Neuronal stem cell (in vitro differentiated cells): ENCODE measurements at regions not wholly inside any gene's neighbourhood (a gene's known extent, or its start where the extent isn't known, plus 50 kb on each side); places are given as distances from the start of the nearest gene placed in this dataset.

Experiments
- DNase-seq: peaks from one replicate; pipeline ENCODE4 v3.0.0-alpha.2; 2013; ENCODE audit warnings: low spot score
- H2AFZ ChIP-seq: one replicate; pipeline ENCODE4 v1.6.1; 2013; ENCODE audit warnings: mild to moderate bottlenecking, low read length, inconsistent platforms
- H2AK5ac ChIP-seq: 2 replicates; pipeline ENCODE4 v1.6.1; 2013; ENCODE audit warnings: low read depth, mild to moderate bottlenecking, inconsistent platforms, low read length, moderate library complexity, mixed read lengths
- H2BK120ac ChIP-seq: 2 replicates; pipeline ENCODE4 v1.6.1; 2013; ENCODE audit warnings: low read depth, mild to moderate bottlenecking, inconsistent platforms, low read length, moderate library complexity, mixed read lengths
- H2BK12ac ChIP-seq: one replicate; pipeline ENCODE4 v1.6.1; 2013; ENCODE audit warnings: low read length, inconsistent platforms
- H2BK15ac ChIP-seq: 2 replicates; pipeline ENCODE4 v1.6.1; 2013; ENCODE audit warnings: mild to moderate bottlenecking, low read length, inconsistent platforms, mixed read lengths
- H2BK5ac ChIP-seq: one replicate; pipeline ENCODE4 v1.6.1; 2013; ENCODE audit warnings: inconsistent platforms, mild to moderate bottlenecking, low read length, moderate library complexity
- H3K14ac ChIP-seq: one replicate; pipeline ENCODE4 v1.6.1; 2013; ENCODE audit warnings: low read length, inconsistent platforms
- H3K18ac ChIP-seq: 2 replicates; pipeline ENCODE4 v1.6.1; 2013; ENCODE audit warnings: low read length, inconsistent platforms
- H3K23ac ChIP-seq: 2 replicates; pipeline ENCODE4 v1.6.1; 2013; ENCODE audit warnings: low read depth, mild to moderate bottlenecking, mixed read lengths, low read length, inconsistent platforms; ENCODE audit not compliant: poor library complexity
- H3K27ac ChIP-seq: replicated peaks from 3 replicates; pipeline ENCODE4 v1.5.1; 2013; ENCODE audit warnings: low read length, inconsistent platforms
- H3K27me3 ChIP-seq, 3 experiments: 2 replicates each; pipeline ENCODE4 v1.6.1; 2013; ENCODE audit warnings: low read length in 3 of 3, mild to moderate bottlenecking in 2 of 3, inconsistent platforms in 1 of 3, low read depth in 1 of 3, mixed read lengths in 1 of 3, moderate library complexity in 1 of 3; ENCODE audit not compliant: control insufficient read depth in 3 of 3, insufficient read depth in 3 of 3
- H3K36me3 ChIP-seq, 2 donors: replicated peaks in 1 of 2; 2 replicates each; pipeline ENCODE4 v1.6.1; 2013; ENCODE audit warnings: low read length in 2 of 2; ENCODE audit not compliant: control insufficient read depth in 2 of 2, insufficient read depth in 2 of 2
- H3K4ac ChIP-seq: 2 replicates; pipeline ENCODE4 v1.6.1; 2013; ENCODE audit warnings: inconsistent platforms, mild to moderate bottlenecking, low read length, moderate library complexity
- H3K4me1 ChIP-seq, 2 donors: 1 replicate in 1 of 2; 2 replicates in 1 of 2; pipeline ENCODE4 v1.6.1; 2013; ENCODE audit warnings: low read length in 2 of 2, low read depth in 1 of 2; ENCODE audit not compliant: control insufficient read depth in 2 of 2, insufficient read depth in 1 of 2
- H3K4me2 ChIP-seq: one replicate; pipeline ENCODE4 v1.6.1; 2013; ENCODE audit warnings: mild to moderate bottlenecking, low read length, inconsistent platforms; ENCODE audit not compliant: insufficient read depth, poor library complexity, severe bottlenecking
- H3K4me3 ChIP-seq, 2 donors: 2 replicates each; pipeline ENCODE4 v1.5.1; 2013; ENCODE audit warnings: low read length in 2 of 2, mild to moderate bottlenecking in 2 of 2, inconsistent platforms in 1 of 2, moderate library complexity in 1 of 2
- H3K79me1 ChIP-seq: one replicate; pipeline ENCODE4 v1.6.1; 2013; ENCODE audit warnings: low read depth, mild to moderate bottlenecking, inconsistent platforms, low read length, moderate library complexity
- H3K9ac ChIP-seq: one replicate; pipeline ENCODE4 v1.6.1; 2013; ENCODE audit warnings: mild to moderate bottlenecking, low read depth, low read length, inconsistent platforms; ENCODE audit not compliant: poor library complexity
- H3K9me3 ChIP-seq, 2 donors: replicated peaks in 1 of 2; 2 replicates each; pipeline versions ENCODE3 to v1.6.1; 2013; ENCODE audit warnings: low read length in 2 of 2, mild to moderate bottlenecking in 2 of 2, inconsistent platforms in 1 of 2, low read depth in 1 of 2, mixed read lengths in 1 of 2, moderate library complexity in 1 of 2; ENCODE audit not compliant: control insufficient read depth in 2 of 2, insufficient read depth in 1 of 2
- H4K8ac ChIP-seq: one replicate; pipeline ENCODE4 v1.6.1; 2013; ENCODE audit warnings: low read depth, mild to moderate bottlenecking, inconsistent platforms, low read length, moderate library complexity
- H4K91ac ChIP-seq: one replicate; pipeline ENCODE4 v1.6.1; 2013; ENCODE audit warnings: low read length, low read depth, mild to moderate bottlenecking, inconsistent platforms; ENCODE audit not compliant: poor library complexity
- WGBS, 2 donors: extraction: QIAGEN DNeasy Blood & Tissue Kit; methylation state at CpG; one replicate each; pipeline ENCODE4 v1.1.7; 2013; ENCODE audit warnings: missing lambda C conversion rate in 2 of 2, mixed read lengths in 1 of 2; ENCODE audit not compliant: insufficient read length in 2 of 2, insufficient replicate concordance in 1 of 2; ENCODE audit errors: extremely low coverage in 2 of 2; 5-methylcytosine and 5-hydroxymethylcytosine counted together

DNA sequence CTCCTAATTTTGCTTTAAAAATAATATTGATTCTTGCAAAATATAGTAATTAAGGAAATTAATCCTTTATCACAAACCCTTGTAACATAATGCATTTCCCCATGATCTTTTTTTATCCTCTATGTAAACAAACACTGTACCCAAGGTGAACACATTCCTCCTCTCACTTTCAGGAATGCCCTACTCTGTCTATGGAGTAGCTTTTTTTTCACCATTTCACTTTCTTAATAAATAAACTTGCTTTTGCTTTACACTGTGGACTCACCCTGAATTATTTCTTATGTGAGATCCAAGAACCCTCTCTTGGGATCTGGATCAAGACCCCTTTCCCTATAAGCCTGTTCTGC lies 90.5 kb upstream of the LRRN1 start:
- no peak overlapping the region for H3K23ac ChIP-seq
- H3K9ac ChIP-seq: no peak overlapping the region
- H2BK15ac ChIP-seq: no peak overlapping the region
- no peaks in the 10 kb centered on the region for H3K79me1 ChIP-seq
- no peak overlapping the region for H2BK5ac ChIP-seq
- no peak overlapping the region for H3K14ac ChIP-seq
- H2BK120ac ChIP-seq: no peak overlapping the region
- no peaks in the 10 kb centered on the region for H3K27me3 ChIP-seq
- no peak overlapping the region for H4K8ac ChIP-seq
- no peak overlapping the region for H3K4me3 ChIP-seq
- no peaks in the 10 kb centered on the region for H3K36me3 ChIP-seq
- H4K91ac ChIP-seq: no peak overlapping the region
- DNase-seq: no peak
- H2BK12ac ChIP-seq: no peak overlapping the region
- H2AK5ac ChIP-seq: no peak overlapping the region
- peaks cover 5 to 13% of the 10 kb centered on the region in 2 donors for H3K4me1 ChIP-seq
- no peaks in the 10 kb centered on the region for H3K9me3 ChIP-seq
- H2AFZ ChIP-seq: no peak overlapping the region
- H3K18ac ChIP-seq: no peak overlapping the region
- H3K4ac ChIP-seq: no peak overlapping the region
- H3K4me2 ChIP-seq: no peak overlapping the region
- no peak overlapping the region for H3K27ac ChIP-seq

GRCh38 chr3:3707858-3708768 lies 91.1 kb upstream of the LRRN1 start:
- no CpG with 5 or more reads among the region's 6 CpGs for WGBS, 2 donors
- Histone ChIP-seq H2BK15ac (no peak overlapping the region), H3K23ac (no peak overlapping the region), H4K8ac (no peak overlapping the region), H3K79me1 (no peaks in the 10 kb centered on the region), H2AK5ac (no peak overlapping the region), H3K36me3 (no peaks in the 10 kb centered on the region), H3K4me2 (no peak overlapping the region), H3K27me3 (no peaks in the 10 kb centered on the region), H3K18ac (no peak overlapping the region), H2BK5ac (no peak overlapping the region), H4K91ac (no peak overlapping the region), H3K4me1 (peaks cover 5 to 13% of the 10 kb centered on the region in 2 donors), H2AFZ (no peak overlapping the region), H2BK12ac (no peak overlapping the region), H3K9ac (no peak overlapping the region), H2BK120ac (no peak overlapping the region), H3K14ac (no peak overlapping the region), H3K4ac (no peak overlapping the region), H3K9me3 (no peaks in the 10 kb centered on the region), H3K4me3 (no peak overlapping the region), H3K27ac (no peak overlapping the region)
- no peak for DNase-seq

- Histone ChIP-seq H3K18ac (peak overlapping the region; percentile 89), H2AFZ (peak overlapping the region; percentile 45), H3K27me3 (no peaks in the 10 kb centered on the region), H3K23ac (no peak overlapping the region), H4K91ac (no peak overlapping the region), H2BK120ac (no peak overlapping the region), H3K27ac (peak overlapping the region; percentile 59), H2AK5ac (no peak overlapping the region), H2BK15ac (no peak overlapping the region), H4K8ac (no peak overlapping the region), H3K4me3 (no peak overlapping the region), H3K79me1 (no peaks in the 10 kb centered on the region), H3K9me3 (no peaks in the 10 kb centered on the region), H3K14ac (no peak overlapping the region), H3K4me1 (peaks cover 5 to 15% of the 10 kb centered on the region in 2 donors), H2BK5ac (no peak overlapping the region), H2BK12ac (no peak overlapping the region), H3K4ac (no peak overlapping the region), H3K36me3 (no peaks in the 10 kb centered on the region), H3K4me2 (no peak overlapping the region), H3K9ac (no peak overlapping the region)
- no CpG with 5 or more reads among the region's 6 CpGs for WGBS, 2 donors
- peak; percentile 27 for DNase-seq
These were observed 94.0 kb upstream of the LRRN1 start for GRCh38 chr3:3705090-3705775.

- Histone ChIP-seq H3K36me3 (no peaks in the 10 kb centered on the region), H3K4me2 (no peak overlapping the region), H3K9me3 (no peaks in the 10 kb centered on the region), H4K91ac (no peak overlapping the region), H3K4me3 (no peak overlapping the region), H3K9ac (no peak overlapping the region), H3K27ac (no peak overlapping the region), H4K8ac (no peak overlapping the region), H3K4me1 (peaks cover 3 to 12% of the 10 kb centered on the region in 2 donors), H2AFZ (no peak overlapping the region), H3K18ac (no peak overlapping the region), H3K4ac (no peak overlapping the region), H2BK15ac (no peak overlapping the region), H2AK5ac (no peak overlapping the region), H3K14ac (no peak overlapping the region), H3K79me1 (no peaks in the 10 kb centered on the region), H2BK12ac (no peak overlapping the region), H2BK120ac (no peak overlapping the region), H2BK5ac (no peak overlapping the region), H3K23ac (no peak overlapping the region), H3K27me3 (no peaks in the 10 kb centered on the region)
- no peak for DNase-seq
- no CpG with 5 or more reads among the region's 5 CpGs for WGBS, 2 donors
These were observed 97.3 kb upstream of the LRRN1 start for GRCh38 chr3:3701949-3702348.
